GM23338 (cell line): ENCODE measurements at regions not wholly inside any gene's neighbourhood (a gene's known extent, or its start where the extent isn't known, plus 50 kb on each side); places are given as distances from the start of the nearest gene placed in this dataset.

Experiments used
- ATAC-seq: fragments of 200-7000 bp; cut with Tn5 transposase; 3 replicates; pipeline ENCODE4 v1.9.1; 2020
- DNase-seq: peaks from one replicate; pipeline ENCODE4 v3.0.0-alpha.2; 2015; ENCODE audit warnings: low spot score
- H2AFZ ChIP-seq: fragments of 200-600 bp; sonication (generic); 2 replicates; pipeline ENCODE4 v1.8.0; 2016; ENCODE audit warnings: antibody characterized with exemption, mild to moderate bottlenecking, moderate library complexity
- H3F3A ChIP-seq: fragments of 200-600 bp; sonication (generic); replicated peaks from 2 replicates; pipeline ENCODE4 v1.8.0; 2017; ENCODE audit warnings: antibody characterized with exemption, mixed run types, low read depth
- H3K27ac ChIP-seq: fragments of 200-600 bp; sonication (generic); 2 replicates; pipeline ENCODE4 v1.6.1; 2016; ENCODE audit warnings: low read depth
- H3K27me3 ChIP-seq: fragments of 200-600 bp; sonication (generic); 2 replicates; pipeline ENCODE4 v1.8.0; 2016; ENCODE audit warnings: mild to moderate bottlenecking, mixed run types, moderate library complexity; ENCODE audit not compliant: insufficient read depth
- H3K36me3 ChIP-seq: fragments of 200-600 bp; sonication (generic); 2 replicates; pipeline ENCODE4 v1.8.0; 2016; ENCODE audit warnings: mild to moderate bottlenecking; ENCODE audit not compliant: insufficient read depth
- H3K4me1 ChIP-seq: fragments of 200-600 bp; sonication (generic); 2 replicates; pipeline ENCODE4 v1.8.0; 2016; ENCODE audit warnings: mild to moderate bottlenecking, moderate library complexity; ENCODE audit not compliant: insufficient read depth
- H3K4me2 ChIP-seq: fragments of 200-600 bp; sonication (generic); 2 replicates; pipeline ENCODE4 v1.7.1; 2017; ENCODE audit warnings: mixed run types
- H3K4me3 ChIP-seq: fragments of 200-600 bp; sonication (generic); 2 replicates; pipeline ENCODE4 v1.6.1; 2016; ENCODE audit warnings: mixed run types
- H3K79me2 ChIP-seq: fragments of 200-600 bp; sonication (generic); replicated peaks from 2 replicates; pipeline ENCODE4 v1.8.0; 2017; ENCODE audit warnings: mild to moderate bottlenecking; ENCODE audit not compliant: insufficient read depth
- H3K9me2 ChIP-seq: fragments of 200-600 bp; sonication (generic); 2 replicates; pipeline ENCODE4 v1.8.0; 2017; ENCODE audit not compliant: insufficient read depth
- H4K20me1 ChIP-seq: fragments of 200-600 bp; sonication (generic); replicated peaks from 2 replicates; pipeline ENCODE4 v1.8.0; 2017; ENCODE audit warnings: mild to moderate bottlenecking; ENCODE audit not compliant: insufficient read depth
- H3K27ac Mint-ChIP-seq: 2 replicates; pipeline ENCODE4 v1.8.0; 2020; ENCODE audit warnings: inconsistent platforms, mild to moderate bottlenecking, moderate library complexity, mixed read lengths
- H3K27me3 Mint-ChIP-seq: 3 replicates; pipeline ENCODE4 v1.8.0; 2022; ENCODE audit warnings: low read depth, mild to moderate bottlenecking, moderate library complexity, mixed read lengths, inconsistent platforms; ENCODE audit not compliant: insufficient read depth, poor library complexity
- H3K36me3 Mint-ChIP-seq: 3 replicates; pipeline ENCODE4 v1.8.0; 2021; ENCODE audit warnings: low read depth, mild to moderate bottlenecking, inconsistent platforms, moderate library complexity, mixed read lengths
- H3K4me1 Mint-ChIP-seq: 3 replicates; pipeline ENCODE4 v1.8.0; 2020; ENCODE audit warnings: mild to moderate bottlenecking, inconsistent platforms, mixed read lengths
- H3K4me3 Mint-ChIP-seq: 3 replicates; pipeline ENCODE4 v1.8.0; 2021; ENCODE audit warnings: moderate library complexity, mild to moderate bottlenecking, inconsistent platforms, mixed read lengths
- H3K9me3 Mint-ChIP-seq: 3 replicates; pipeline ENCODE4 v1.8.0; 2020; ENCODE audit warnings: moderate library complexity, mild to moderate bottlenecking, inconsistent platforms, mixed read lengths
- EZH2 ChIP-seq: fragments of 200-600 bp; sonication (generic); IDR thresholded peaks from one replicate; pipeline ENCODE4 v1.8.0; 2017; ENCODE audit warnings: antibody characterized with exemption, mild to moderate bottlenecking, low read depth; ENCODE audit not compliant: unreplicated experiment
- POLR2AphosphoS5 ChIP-seq: IDR thresholded peaks from 2 replicates; pipeline ENCODE4 v1.6.1; 2016; ENCODE audit warnings: antibody characterized with exemption, low read depth
- ZNF331 ChIP-seq: fragments of 250-450 bp; sonication (Bioruptor Pico); IDR thresholded peaks from 2 replicates; pipeline ENCODE4 v1.5.0; 2020; ENCODE audit warnings: low read depth, mild to moderate bottlenecking, moderate library complexity
- TF ChIP-seq, protein P1 (sequence below): fragments of 250-450 bp; sonication (Bioruptor Pico); IDR thresholded peaks from 2 replicates; pipeline ENCODE4 v1.5.0; 2020; ENCODE audit warnings: mild to moderate bottlenecking, moderate library complexity
- TF ChIP-seq, protein P2 (sequence below): IDR thresholded peaks from one replicate; pipeline ENCODE4 v1.6.1; 2018; ENCODE audit warnings: antibody characterized with exemption; ENCODE audit not compliant: unreplicated experiment

DNA sequence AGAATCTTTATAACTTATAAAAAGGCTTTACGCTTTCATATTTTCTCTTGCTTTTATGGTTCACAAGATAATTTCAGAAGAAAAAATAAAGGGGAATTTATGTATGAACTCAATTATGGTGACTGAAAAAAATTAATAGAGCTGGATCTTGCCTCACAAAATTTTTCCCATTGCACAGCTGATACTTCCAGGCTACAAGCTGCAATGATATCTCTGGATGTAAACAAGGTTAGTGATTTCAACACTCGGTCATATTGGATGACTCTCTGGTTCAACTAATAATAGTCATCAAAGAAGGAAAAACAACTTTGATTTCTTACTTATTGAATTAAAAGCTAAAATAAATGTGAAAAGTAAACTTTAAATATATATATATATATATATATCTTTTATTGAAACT, 868.0 kb downstream of the FAT4 start (continued):
- TF ChIP-seq, protein P1, sequence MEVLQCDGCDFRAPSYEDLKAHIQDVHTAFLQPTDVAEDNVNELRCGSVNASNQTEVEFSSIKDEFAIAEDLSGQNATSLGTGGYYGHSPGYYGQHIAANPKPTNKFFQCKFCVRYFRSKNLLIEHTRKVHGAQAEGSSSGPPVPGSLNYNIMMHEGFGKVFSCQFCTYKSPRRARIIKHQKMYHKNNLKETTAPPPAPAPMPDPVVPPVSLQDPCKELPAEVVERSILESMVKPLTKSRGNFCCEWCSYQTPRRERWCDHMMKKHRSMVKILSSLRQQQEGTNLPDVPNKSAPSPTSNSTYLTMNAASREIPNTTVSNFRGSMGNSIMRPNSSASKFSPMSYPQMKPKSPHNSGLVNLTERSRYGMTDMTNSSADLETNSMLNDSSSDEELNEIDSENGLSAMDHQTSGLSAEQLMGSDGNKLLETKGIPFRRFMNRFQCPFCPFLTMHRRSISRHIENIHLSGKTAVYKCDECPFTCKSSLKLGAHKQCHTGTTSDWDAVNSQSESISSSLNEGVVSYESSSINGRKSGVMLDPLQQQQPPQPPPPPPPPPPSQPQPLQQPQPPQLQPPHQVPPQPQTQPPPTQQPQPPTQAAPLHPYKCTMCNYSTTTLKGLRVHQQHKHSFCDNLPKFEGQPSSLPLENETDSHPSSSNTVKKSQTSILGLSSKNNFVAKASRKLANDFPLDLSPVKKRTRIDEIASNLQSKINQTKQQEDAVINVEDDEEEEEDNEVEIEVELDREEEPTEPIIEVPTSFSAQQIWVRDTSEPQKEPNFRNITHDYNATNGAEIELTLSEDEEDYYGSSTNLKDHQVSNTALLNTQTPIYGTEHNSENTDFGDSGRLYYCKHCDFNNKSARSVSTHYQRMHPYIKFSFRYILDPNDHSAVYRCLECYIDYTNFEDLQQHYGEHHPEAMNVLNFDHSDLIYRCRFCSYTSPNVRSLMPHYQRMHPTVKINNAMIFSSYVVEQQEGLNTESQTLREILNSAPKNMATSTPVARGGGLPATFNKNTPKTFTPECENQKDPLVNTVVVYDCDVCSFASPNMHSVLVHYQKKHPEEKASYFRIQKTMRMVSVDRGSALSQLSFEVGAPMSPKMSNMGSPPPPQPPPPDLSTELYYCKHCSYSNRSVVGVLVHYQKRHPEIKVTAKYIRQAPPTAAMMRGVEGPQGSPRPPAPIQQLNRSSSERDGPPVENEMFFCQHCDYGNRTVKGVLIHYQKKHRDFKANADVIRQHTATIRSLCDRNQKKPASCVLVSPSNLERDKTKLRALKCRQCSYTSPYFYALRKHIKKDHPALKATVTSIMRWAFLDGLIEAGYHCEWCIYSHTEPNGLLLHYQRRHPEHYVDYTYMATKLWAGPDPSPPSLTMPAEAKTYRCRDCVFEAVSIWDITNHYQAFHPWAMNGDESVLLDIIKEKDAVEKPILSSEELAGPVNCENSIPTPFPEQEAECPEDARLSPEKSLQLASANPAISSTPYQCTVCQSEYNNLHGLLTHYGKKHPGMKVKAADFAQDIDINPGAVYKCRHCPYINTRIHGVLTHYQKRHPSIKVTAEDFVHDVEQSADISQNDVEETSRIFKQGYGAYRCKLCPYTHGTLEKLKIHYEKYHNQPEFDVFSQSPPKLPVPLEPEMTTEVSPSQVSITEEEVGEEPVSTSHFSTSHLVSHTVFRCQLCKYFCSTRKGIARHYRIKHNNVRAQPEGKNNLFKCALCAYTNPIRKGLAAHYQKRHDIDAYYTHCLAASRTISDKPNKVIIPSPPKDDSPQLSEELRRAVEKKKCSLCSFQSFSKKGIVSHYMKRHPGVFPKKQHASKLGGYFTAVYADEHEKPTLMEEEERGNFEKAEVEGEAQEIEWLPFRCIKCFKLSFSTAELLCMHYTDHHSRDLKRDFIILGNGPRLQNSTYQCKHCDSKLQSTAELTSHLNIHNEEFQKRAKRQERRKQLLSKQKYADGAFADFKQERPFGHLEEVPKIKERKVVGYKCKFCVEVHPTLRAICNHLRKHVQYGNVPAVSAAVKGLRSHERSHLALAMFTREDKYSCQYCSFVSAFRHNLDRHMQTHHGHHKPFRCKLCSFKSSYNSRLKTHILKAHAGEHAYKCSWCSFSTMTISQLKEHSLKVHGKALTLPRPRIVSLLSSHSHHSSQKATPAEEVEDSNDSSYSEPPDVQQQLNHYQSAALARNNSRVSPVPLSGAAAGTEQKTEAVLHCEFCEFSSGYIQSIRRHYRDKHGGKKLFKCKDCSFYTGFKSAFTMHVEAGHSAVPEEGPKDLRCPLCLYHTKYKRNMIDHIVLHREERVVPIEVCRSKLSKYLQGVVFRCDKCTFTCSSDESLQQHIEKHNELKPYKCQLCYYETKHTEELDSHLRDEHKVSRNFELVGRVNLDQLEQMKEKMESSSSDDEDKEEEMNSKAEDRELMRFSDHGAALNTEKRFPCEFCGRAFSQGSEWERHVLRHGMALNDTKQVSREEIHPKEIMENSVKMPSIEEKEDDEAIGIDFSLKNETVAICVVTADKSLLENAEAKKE (CRISPR knock-in tag) = no peak
- TF ChIP-seq EZH2 (no peak), ZNF331 (CRISPR knock-in tag) (no peak)

DNA sequence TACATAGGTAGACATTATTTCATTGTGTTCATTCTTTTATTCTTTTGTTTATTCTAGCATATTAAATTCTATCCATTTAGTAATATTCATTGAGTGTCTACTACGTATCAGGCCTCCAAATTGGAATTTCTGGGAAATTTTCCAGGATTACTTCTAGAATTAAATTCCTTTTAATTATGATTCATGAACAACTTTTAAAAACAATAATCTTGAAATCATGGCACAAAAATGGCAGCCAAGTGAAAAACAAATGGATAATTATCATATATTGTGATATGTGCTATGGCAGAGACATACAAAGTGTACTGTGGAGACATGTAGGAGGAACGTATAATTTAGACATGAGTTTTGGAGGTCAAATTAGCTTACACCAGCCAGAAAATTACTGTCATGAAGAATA, 868.5 kb downstream of the FAT4 start:
- Histone ChIP-seq H3K4me1 (peaks cover 9% of the 10 kb centered on the region), H3K4me3 (no peak overlapping the region), H3K79me2 (no peaks in the 10 kb centered on the region), H3F3A (no peaks in the 10 kb centered on the region), H4K20me1 (no peaks in the 10 kb centered on the region), H3K4me2 (no peak overlapping the region), H2AFZ (no peak overlapping the region), H3K27me3 (no peaks in the 10 kb centered on the region), H3K9me2 (peaks cover 17% of the 10 kb centered on the region; the same call in 1 of the 2 replicates), H3K36me3 (no peaks in the 10 kb centered on the region), H3K27ac (no peak overlapping the region)
- Mint-ChIP-seq H3K4me1 (peaks cover 10% of the 10 kb centered on the region; the same call in 2 of the 3 replicates), H3K27me3 (no peaks in the 10 kb centered on the region), H3K36me3 (no peaks in the 10 kb centered on the region), H3K9me3 (no peaks in the 10 kb centered on the region), H3K27ac (no peak overlapping the region), H3K4me3 (no peak overlapping the region)
- TF ChIP-seq, protein P2, sequence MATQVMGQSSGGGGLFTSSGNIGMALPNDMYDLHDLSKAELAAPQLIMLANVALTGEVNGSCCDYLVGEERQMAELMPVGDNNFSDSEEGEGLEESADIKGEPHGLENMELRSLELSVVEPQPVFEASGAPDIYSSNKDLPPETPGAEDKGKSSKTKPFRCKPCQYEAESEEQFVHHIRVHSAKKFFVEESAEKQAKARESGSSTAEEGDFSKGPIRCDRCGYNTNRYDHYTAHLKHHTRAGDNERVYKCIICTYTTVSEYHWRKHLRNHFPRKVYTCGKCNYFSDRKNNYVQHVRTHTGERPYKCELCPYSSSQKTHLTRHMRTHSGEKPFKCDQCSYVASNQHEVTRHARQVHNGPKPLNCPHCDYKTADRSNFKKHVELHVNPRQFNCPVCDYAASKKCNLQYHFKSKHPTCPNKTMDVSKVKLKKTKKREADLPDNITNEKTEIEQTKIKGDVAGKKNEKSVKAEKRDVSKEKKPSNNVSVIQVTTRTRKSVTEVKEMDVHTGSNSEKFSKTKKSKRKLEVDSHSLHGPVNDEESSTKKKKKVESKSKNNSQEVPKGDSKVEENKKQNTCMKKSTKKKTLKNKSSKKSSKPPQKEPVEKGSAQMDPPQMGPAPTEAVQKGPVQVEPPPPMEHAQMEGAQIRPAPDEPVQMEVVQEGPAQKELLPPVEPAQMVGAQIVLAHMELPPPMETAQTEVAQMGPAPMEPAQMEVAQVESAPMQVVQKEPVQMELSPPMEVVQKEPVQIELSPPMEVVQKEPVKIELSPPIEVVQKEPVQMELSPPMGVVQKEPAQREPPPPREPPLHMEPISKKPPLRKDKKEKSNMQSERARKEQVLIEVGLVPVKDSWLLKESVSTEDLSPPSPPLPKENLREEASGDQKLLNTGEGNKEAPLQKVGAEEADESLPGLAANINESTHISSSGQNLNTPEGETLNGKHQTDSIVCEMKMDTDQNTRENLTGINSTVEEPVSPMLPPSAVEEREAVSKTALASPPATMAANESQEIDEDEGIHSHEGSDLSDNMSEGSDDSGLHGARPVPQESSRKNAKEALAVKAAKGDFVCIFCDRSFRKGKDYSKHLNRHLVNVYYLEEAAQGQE = no peak
- TF ChIP-seq POLR2AphosphoS5 = no peak
- no peak for TF ChIP-seq ZNF331 (CRISPR knock-in tag)
- ATAC-seq (no peak), DNase-seq (no peak)
